HCT116 (cell line): ENCODE measurements at regions not wholly inside any gene's neighbourhood (a gene's known extent, or its start where the extent isn't known, plus 50 kb on each side); places are given as distances from the start of the nearest gene placed in this dataset.

Source experiments
- ATAC-seq: fragments of 200-7000 bp; cut with Tn5 transposase; 2 replicates; pipeline ENCODE4 v1.9.1; 2020; ENCODE audit warnings: mild to moderate bottlenecking, moderate library complexity
- BruUV-seq: library from RNA; stranded (reverse); fragments of 400-500 nt; replicated peaks from 2 replicates; lab custom pipeline; 2021; lab: Mats Ljungman, UMichigan
- CTCF ChIA-PET: fragments of 300-600 bp; sonication (Branson Sonifier 250); formaldehyde crosslinking; loops from one replicate; lab custom pipeline; 2021; ENCODE audit warnings: antibody characterized with exemption; lab: Charles Lee
- POLR2A ChIA-PET: fragments of 300-600, 350-600 bp; sonication (Branson Sonifier 250); formaldehyde crosslinking; loops from one replicate; lab custom pipeline; 2021; ENCODE audit warnings: antibody characterized with exemption; lab: Charles Lee
- RAD21 ChIA-PET, 2 experiments: fragments of 300-600 bp; sonication (Branson Sonifier 250); formaldehyde crosslinking; loops; one replicate each; lab custom pipeline; 2023; ENCODE audit warnings: low total read pairs in 2 of 2; ENCODE audit not compliant: uncharacterized antibody in 2 of 2, unreplicated experiment in 2 of 2, low non-redundant PET in 1 of 2; lab: Charles Lee
- DNase-seq: peaks from one replicate; pipeline ENCODE4 v3.0.0-alpha.2; 2010; ENCODE audit warnings: low read depth, low spot score
- H2AFZ ChIP-seq: fragments of 200-600 bp; shearing (Covaris generic), sonication (generic); 2 replicates; pipeline ENCODE4 v1.6.1; 2017; ENCODE audit warnings: low read depth, mixed run types, mixed read lengths, antibody characterized with exemption, low read length; ENCODE audit not compliant: poor library complexity, severe bottlenecking
- H3K27ac ChIP-seq: 2 replicates; pipeline ENCODE4 v1.5.1; 2012; ENCODE audit warnings: low read depth, low read length
- H3K27me3 ChIP-seq: fragments of 200-600 bp; sonication (generic); 2 replicates; pipeline ENCODE4 v1.6.1; 2016; ENCODE audit warnings: mixed run types, low read length, mixed read lengths; ENCODE audit not compliant: insufficient read depth
- H3K36me3 ChIP-seq, 2 experiments: fragments of 200-500 bp in 1 of 2; fragments of 200-600 bp in 1 of 2; sonication (Bioruptor generic) in 1 of 2; sonication (generic) in 1 of 2; 2 replicates each; pipeline versions ENCODE4 v1.5.1 to v1.6.1; 2014 to 2016; ENCODE audit warnings: low read length in 2 of 2, inconsistent platforms in 1 of 2, mixed read lengths in 1 of 2, mixed run types in 1 of 2; ENCODE audit not compliant: insufficient read depth in 2 of 2, control insufficient read depth in 1 of 2
- H3K4me1 ChIP-seq, 2 experiments: fragments of 200-600 bp in 1 of 2; sonication (generic) in 1 of 2; 2 replicates each; pipeline versions ENCODE4 v1.5.1 to v1.6.1; 2012 to 2017; ENCODE audit warnings: low read length in 2 of 2, inconsistent platforms in 1 of 2, mild to moderate bottlenecking in 1 of 2, mixed read lengths in 1 of 2, mixed run types in 1 of 2, moderate library complexity in 1 of 2; ENCODE audit not compliant: insufficient read depth in 2 of 2, control insufficient read depth in 1 of 2
- H3K4me2 ChIP-seq: fragments of 200-600 bp; sonication (generic); 2 replicates; pipeline ENCODE4 v1.6.1; 2017; ENCODE audit warnings: mixed run types, low read length, mixed read lengths
- H3K4me3 ChIP-seq, 2 experiments: fragments of 200-600 bp in 1 of 2; sonication (generic) in 1 of 2; replicated peaks in 1 of 2; 2 replicates each; pipeline ENCODE4 v1.5.1; 2011 to 2016; ENCODE audit warnings: low read length in 2 of 2, control low read depth in 1 of 2, low read depth in 1 of 2, mild to moderate bottlenecking in 1 of 2, mixed read lengths in 1 of 2, mixed run types in 1 of 2
- H3K79me2 ChIP-seq: fragments of 200-600 bp; sonication (generic); 2 replicates; pipeline ENCODE4 v1.6.1; 2017; ENCODE audit warnings: mild to moderate bottlenecking, mixed run types, low read length, moderate library complexity, mixed read lengths; ENCODE audit not compliant: insufficient read depth
- H3K9ac ChIP-seq: fragments of 200-600 bp; sonication (generic); 2 replicates; pipeline ENCODE4 v1.6.1; 2016; ENCODE audit warnings: low read length, mixed read lengths
- H3K9me2 ChIP-seq: fragments of 200-600 bp; sonication (generic), shearing (Covaris generic); 2 replicates; pipeline ENCODE4 v1.6.1; 2017; ENCODE audit warnings: mixed run types, mild to moderate bottlenecking, moderate library complexity; ENCODE audit not compliant: insufficient read depth
- H3K9me3 ChIP-seq, 2 experiments: fragments of 200-500 bp in 1 of 2; fragments of 200-600 bp in 1 of 2; sonication (Bioruptor generic) in 1 of 2; sonication (generic) in 1 of 2; 2 replicates each; pipeline ENCODE4 v1.6.1; 2014 to 2017; ENCODE audit warnings: low read length in 2 of 2, mixed read lengths in 2 of 2, inconsistent platforms in 1 of 2, low read depth in 1 of 2, mild to moderate bottlenecking in 1 of 2, mixed run types in 1 of 2, moderate library complexity in 1 of 2; ENCODE audit not compliant: control insufficient read depth in 1 of 2, insufficient read depth in 1 of 2
- H4K20me1 ChIP-seq: fragments of 200-600 bp; sonication (generic), shearing (Covaris generic); 2 replicates; pipeline ENCODE4 v1.6.1; 2017; ENCODE audit warnings: mixed run types, mild to moderate bottlenecking, moderate library complexity; ENCODE audit not compliant: insufficient read depth
- CBX3 ChIP-seq: IDR thresholded peaks from 2 replicates; pipeline ENCODE4 v1.6.1; 2012; ENCODE audit warnings: low read depth
- CTCF ChIP-seq, 3 experiments: fragments of 200-600 bp in 1 of 3; sonication (generic) in 1 of 3; IDR thresholded peaks in 2 of 3; conservative IDR thresholded peaks in 1 of 3; 2 replicates each; pipeline ENCODE4 v1.5.1; 2012 to 2017; ENCODE audit warnings: low read depth in 2 of 3, low read length in 2 of 3, antibody characterized with exemption in 1 of 3, borderline replicate concordance in 1 of 3, control low read depth in 1 of 3, mild to moderate bottlenecking in 1 of 3, mixed read lengths in 1 of 3, mixed run types in 1 of 3, moderate library complexity in 1 of 3; ENCODE audit not compliant: insufficient read depth in 1 of 3
- ELF1 ChIP-seq: IDR thresholded peaks from 2 replicates; pipeline ENCODE4 v1.6.1; 2012; ENCODE audit warnings: low read depth, borderline replicate concordance
- FOSL1 ChIP-seq: IDR thresholded peaks from 2 replicates; pipeline ENCODE4 v1.6.1; 2012; ENCODE audit warnings: low read depth
- JUND ChIP-seq: IDR thresholded peaks from 2 replicates; pipeline ENCODE4 v1.6.1; 2012
- MAX ChIP-seq: IDR thresholded peaks from 2 replicates; pipeline ENCODE4 v1.6.1; 2012
- SRF ChIP-seq: IDR thresholded peaks from 2 replicates; pipeline ENCODE4 v1.6.1; 2012; ENCODE audit warnings: low read depth
- TCF7L2 ChIP-seq: IDR thresholded peaks from 2 replicates; pipeline ENCODE4 v1.7.0; 2011; ENCODE audit warnings: borderline replicate concordance, inconsistent platforms; ENCODE audit not compliant: insufficient read depth, insufficient read length; ENCODE audit errors: extremely low read depth
- ZNF274 ChIP-seq: fragments of 200-500 bp; sonication (Bioruptor generic); IDR thresholded peaks from 2 replicates; pipeline ENCODE4 v1.6.1; 2014; ENCODE audit warnings: mild to moderate bottlenecking, low read depth, low read length, inconsistent platforms
- intact Hi-C: fragments of 100-400 bp; cut with micrococcal nuclease; formaldehyde crosslinking; loops from 2 replicates; pipeline ENCODE4 v1.10.0; 2022
- TF ChIP-seq, protein P1 (sequence below): IDR thresholded peaks from 2 replicates; pipeline ENCODE4 v1.6.1; 2012

GRCh38 chr13:52926971-52927370 is 78.5 kb upstream of the PCDH8 start:
- no peak for DNase-seq
- H2AFZ ChIP-seq, result no peak overlapping the region
- no peak overlapping the region for H3K27ac ChIP-seq
- peaks cover 29% of the 10 kb centered on the region for H3K27me3 ChIP-seq
- no peak overlapping the region for H3K9ac ChIP-seq
- H3K79me2 ChIP-seq, result no peaks in the 10 kb centered on the region
- H3K9me2 ChIP-seq, result no peaks in the 10 kb centered on the region
- ChIA-PET POLR2A (no interaction called here), RAD21 (no interaction called here), CTCF (no interaction called here)
- intact Hi-C loops, result no loop called here
- no peaks in the 10 kb centered on the region for H3K9me3 ChIP-seq
- no peak for ATAC-seq
- TF ChIP-seq JUND (no peak), SRF (no peak), CTCF (IDR thresholded peaks at IDR 0.05 in 2 of 3, conservative IDR thresholded peaks at IDR 0.05 in 1 of 3; ENCODE audit: borderline replicate concordance in 1 of 3, insufficient read depth in 1 of 3, low read depth in 2 of 3, low read length in 2 of 3) (no peak), FOSL1 (no peak), CBX3 (no peak), ELF1 (no peak), TCF7L2 (no peak), MAX (no peak), ZNF274 (no peak)
- TF ChIP-seq, protein P1, sequence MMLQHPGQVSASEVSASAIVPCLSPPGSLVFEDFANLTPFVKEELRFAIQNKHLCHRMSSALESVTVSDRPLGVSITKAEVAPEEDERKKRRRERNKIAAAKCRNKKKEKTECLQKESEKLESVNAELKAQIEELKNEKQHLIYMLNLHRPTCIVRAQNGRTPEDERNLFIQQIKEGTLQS, result no peak
- no peaks in the 10 kb centered on the region for H4K20me1 ChIP-seq
- no peaks in the 10 kb centered on the region for H3K4me1 ChIP-seq
- no peak overlapping the region for H3K4me2 ChIP-seq
- no peak overlapping the region for H3K4me3 ChIP-seq
- H3K36me3 ChIP-seq, result no peaks in the 10 kb centered on the region
- BruUV-seq, result no TSS peak
